CD14-positive monocyte (primary cell): ENCODE measurements at regions not wholly inside any gene's neighbourhood (a gene's known extent, or its start where the extent isn't known, plus 50 kb on each side); places are given as distances from the start of the nearest gene placed in this dataset.

Experiments used
- DNase-seq, 3 donors: peaks; one replicate each; pipeline ENCODE4 v3.0.0-alpha.2; 2011 to 2022
- H2AFZ ChIP-seq: 2 replicates; pipeline ENCODE4 v1.6.0; 2012; ENCODE audit warnings: mild to moderate bottlenecking, low read depth, low read length, inconsistent platforms; ENCODE audit not compliant: insufficient read depth, poor library complexity, severe bottlenecking
- H3K27ac ChIP-seq, 2 donors: 1 replicate in 1 of 2; 2 replicates in 1 of 2; pipeline ENCODE4 v1.5.1; 2012 to 2013; ENCODE audit warnings: low read length in 2 of 2, control low read depth in 1 of 2, inconsistent platforms in 1 of 2, low read depth in 1 of 2, mild to moderate bottlenecking in 1 of 2
- H3K27me3 ChIP-seq, 2 donors: one replicate each; pipeline versions ENCODE4 v1.6.0 to v1.6.1; 2011 to 2013; ENCODE audit warnings: low read length in 2 of 2; ENCODE audit not compliant: control insufficient read depth in 2 of 2, insufficient read depth in 2 of 2
- H3K36me3 ChIP-seq, 2 donors: replicated peaks in 1 of 2; 1 replicate in 1 of 2; 2 replicates in 1 of 2; pipeline versions ENCODE4 v1.5.1 to v1.6.1; 2012 to 2013; ENCODE audit warnings: low read length in 2 of 2, control low read depth in 1 of 2, inconsistent platforms in 1 of 2, mild to moderate bottlenecking in 1 of 2; ENCODE audit not compliant: insufficient read depth in 2 of 2, control insufficient read depth in 1 of 2
- H3K4me1 ChIP-seq, 2 donors: 1 replicate in 1 of 2; 2 replicates in 1 of 2; pipeline versions ENCODE4 v1.5.1 to v1.6.1; 2012 to 2013; ENCODE audit warnings: low read length in 2 of 2, control low read depth in 1 of 2, inconsistent platforms in 1 of 2, mild to moderate bottlenecking in 1 of 2, moderate library complexity in 1 of 2; ENCODE audit not compliant: insufficient read depth in 2 of 2, control insufficient read depth in 1 of 2
- H3K4me2 ChIP-seq: replicated peaks from 2 replicates; pipeline ENCODE3; 2012; ENCODE audit warnings: low read length, moderate library complexity, mild to moderate bottlenecking; ENCODE audit not compliant: poor library complexity, severe bottlenecking; ENCODE audit errors: extremely low read depth
- H3K4me3 ChIP-seq, 3 experiments: fragments of 200-600 bp in 1 of 3; sonication (generic) in 1 of 3; replicated peaks in 1 of 3; 1 replicate in 2 of 3; 2 replicates in 1 of 3; pipeline ENCODE4 v1.5.1; 2011 to 2013; ENCODE audit warnings: low read length in 3 of 3, mild to moderate bottlenecking in 3 of 3, control low read depth in 2 of 3, low read depth in 2 of 3, inconsistent platforms in 1 of 3, moderate library complexity in 1 of 3
- H3K79me2 ChIP-seq: 2 replicates; pipeline ENCODE4 v1.6.0; 2012; ENCODE audit warnings: mild to moderate bottlenecking, control low read depth, inconsistent platforms, low read length, moderate library complexity; ENCODE audit not compliant: insufficient read depth
- H3K9ac ChIP-seq: 2 replicates; pipeline ENCODE4 v1.6.0; 2017; ENCODE audit warnings: low read length, mild to moderate bottlenecking; ENCODE audit not compliant: insufficient read depth, poor library complexity, severe bottlenecking
- H3K9me3 ChIP-seq, 2 donors: replicated peaks in 1 of 2; 1 replicate in 1 of 2; 2 replicates in 1 of 2; pipeline versions ENCODE4 v1.5.1 to v1.6.1; 2012 to 2013; ENCODE audit warnings: low read length in 2 of 2, control low read depth in 1 of 2; ENCODE audit not compliant: control insufficient read depth in 1 of 2, insufficient read depth in 1 of 2
- H4K20me1 ChIP-seq: 2 replicates; pipeline ENCODE4 v1.6.0; 2012; ENCODE audit warnings: mild to moderate bottlenecking, low read length, control low read depth, moderate library complexity; ENCODE audit not compliant: insufficient read depth
- H3K27ac Mint-ChIP-seq, 7 donors: one replicate each; pipeline ENCODE4 v1.8.0; 2020; ENCODE audit warnings: mild to moderate bottlenecking in 7 of 7, mixed read lengths in 7 of 7, moderate library complexity in 6 of 7, inconsistent platforms in 2 of 7
- H3K27me3 Mint-ChIP-seq, 3 donors: one replicate each; pipeline ENCODE4 v1.8.0; 2021 to 2022; ENCODE audit warnings: low read depth in 3 of 3, mild to moderate bottlenecking in 3 of 3, mixed read lengths in 3 of 3, moderate library complexity in 3 of 3, inconsistent platforms in 1 of 3
- H3K36me3 Mint-ChIP-seq, 2 donors: one replicate each; pipeline ENCODE4 v1.8.0; 2020; ENCODE audit warnings: mixed read lengths in 2 of 2, inconsistent platforms in 1 of 2, mild to moderate bottlenecking in 1 of 2
- H3K4me1 Mint-ChIP-seq: one replicate; pipeline ENCODE4 v1.8.0; 2020; ENCODE audit warnings: mild to moderate bottlenecking, mixed read lengths
- H3K4me3 Mint-ChIP-seq, 2 donors: one replicate each; pipeline ENCODE4 v1.8.0; 2020; ENCODE audit warnings: mild to moderate bottlenecking in 2 of 2, mixed read lengths in 2 of 2, moderate library complexity in 1 of 2
- H3K9me3 Mint-ChIP-seq, 7 donors: one replicate each; pipeline ENCODE4 v1.8.0; 2020 to 2022; ENCODE audit warnings: mixed read lengths in 7 of 7, mild to moderate bottlenecking in 6 of 7, moderate library complexity in 6 of 7, inconsistent platforms in 2 of 7
- WGBS: methylation state at CpG from one replicate; pipeline ENCODE4 v1.1.5; 2013; ENCODE audit warnings: missing lambda C conversion rate; ENCODE audit not compliant: insufficient coverage; 5-methylcytosine and 5-hydroxymethylcytosine counted together
- intact Hi-C, 2 donors: fragments of 100-400 bp; cut with micrococcal nuclease; formaldehyde crosslinking; loops; one replicate each; pipeline versions ENCODE4 v1.15.0 to v1.15.1; 2023
- TF ChIP-seq, protein P1 (sequence below): fragments of 200-600 bp; IDR thresholded peaks from one replicate; pipeline ENCODE4 v1.8.0; 2022; ENCODE audit warnings: antibody characterized with exemption, mild to moderate bottlenecking

DNA sequence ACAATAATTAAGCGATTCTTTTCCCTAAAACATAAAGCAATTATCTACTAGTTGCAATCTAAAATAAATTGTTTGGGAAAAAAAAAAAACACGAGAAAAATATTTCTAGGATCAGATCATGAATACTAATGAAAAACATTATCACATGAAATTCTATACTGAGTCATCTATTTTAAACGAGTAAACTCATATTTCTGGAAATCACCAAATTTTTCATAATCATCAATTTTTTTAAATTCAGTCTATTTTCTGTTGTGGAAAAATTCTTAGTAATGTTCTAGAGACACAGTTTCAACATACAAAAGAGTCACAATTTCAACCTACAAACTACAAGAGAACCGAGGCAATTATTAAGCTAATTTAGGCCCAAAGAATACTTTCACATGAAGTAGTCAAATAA lies 245.6 kb upstream of the SOX5 start:
- no CpG with 5 or more reads among the region's 4 CpGs for WGBS
- H4K20me1 ChIP-seq = no peaks in the 10 kb centered on the region
- intact Hi-C loops = no loop called here
- no peak overlapping the region for H3K9ac ChIP-seq
- H3K27ac ChIP-seq = no peak overlapping the region
- Mint-ChIP-seq H3K27me3 (peaks cover 0 to 2% (median 1%) of the 10 kb centered on the region in 3 donors), H3K27ac (no peak overlapping the region), H3K9me3 (peaks cover 0 to 7% (median 3%) of the 10 kb centered on the region in 7 donors), H3K4me1 (no peaks in the 10 kb centered on the region), H3K36me3 (no peaks in the 10 kb centered on the region), H3K4me3 (no peak overlapping the region)
- H3K27me3 ChIP-seq = no peaks in the 10 kb centered on the region
- H3K79me2 ChIP-seq = no peaks in the 10 kb centered on the region
- no peak overlapping the region for H3K4me3 ChIP-seq
- no peak overlapping the region for H3K4me2 ChIP-seq
- H3K9me3 ChIP-seq = no peaks in the 10 kb centered on the region
- no peaks in the 10 kb centered on the region for H3K4me1 ChIP-seq
- no peak overlapping the region for H2AFZ ChIP-seq
- no peak for DNase-seq
- TF ChIP-seq, protein P1, sequence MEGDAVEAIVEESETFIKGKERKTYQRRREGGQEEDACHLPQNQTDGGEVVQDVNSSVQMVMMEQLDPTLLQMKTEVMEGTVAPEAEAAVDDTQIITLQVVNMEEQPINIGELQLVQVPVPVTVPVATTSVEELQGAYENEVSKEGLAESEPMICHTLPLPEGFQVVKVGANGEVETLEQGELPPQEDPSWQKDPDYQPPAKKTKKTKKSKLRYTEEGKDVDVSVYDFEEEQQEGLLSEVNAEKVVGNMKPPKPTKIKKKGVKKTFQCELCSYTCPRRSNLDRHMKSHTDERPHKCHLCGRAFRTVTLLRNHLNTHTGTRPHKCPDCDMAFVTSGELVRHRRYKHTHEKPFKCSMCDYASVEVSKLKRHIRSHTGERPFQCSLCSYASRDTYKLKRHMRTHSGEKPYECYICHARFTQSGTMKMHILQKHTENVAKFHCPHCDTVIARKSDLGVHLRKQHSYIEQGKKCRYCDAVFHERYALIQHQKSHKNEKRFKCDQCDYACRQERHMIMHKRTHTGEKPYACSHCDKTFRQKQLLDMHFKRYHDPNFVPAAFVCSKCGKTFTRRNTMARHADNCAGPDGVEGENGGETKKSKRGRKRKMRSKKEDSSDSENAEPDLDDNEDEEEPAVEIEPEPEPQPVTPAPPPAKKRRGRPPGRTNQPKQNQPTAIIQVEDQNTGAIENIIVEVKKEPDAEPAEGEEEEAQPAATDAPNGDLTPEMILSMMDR = no peak
- H3K36me3 ChIP-seq = no peaks in the 10 kb centered on the region

DNA sequence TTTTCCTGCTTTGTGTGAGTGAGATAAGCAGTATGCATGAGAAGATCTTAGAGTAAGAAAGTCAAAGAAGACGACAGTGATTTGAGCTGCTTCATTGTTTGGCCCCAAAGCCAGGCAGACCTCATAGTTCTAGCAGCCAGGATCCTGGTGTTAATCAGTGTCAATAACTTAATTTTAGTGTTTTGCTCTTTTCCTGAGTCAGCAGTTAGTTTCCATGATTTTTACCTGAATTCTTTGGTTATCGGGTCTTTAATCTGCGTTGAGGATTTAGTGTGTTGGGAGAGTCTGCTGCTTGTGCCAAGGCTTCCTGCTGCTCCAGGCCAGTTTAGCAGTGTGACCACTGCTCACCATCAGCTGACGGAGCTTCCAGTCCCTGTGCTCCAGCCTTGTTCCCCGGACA lies 241.6 kb upstream of the SOX5 start:
- intact Hi-C loops = no loop called here
- Histone ChIP-seq H3K4me2 (no peak overlapping the region), H2AFZ (no peak overlapping the region), H3K9me3 (no peaks in the 10 kb centered on the region), H3K36me3 (no peaks in the 10 kb centered on the region), H3K27ac (no peak overlapping the region), H3K9ac (no peak overlapping the region), H3K4me3 (no peak overlapping the region), H3K4me1 (no peaks in the 10 kb centered on the region), H4K20me1 (no peaks in the 10 kb centered on the region), H3K79me2 (no peaks in the 10 kb centered on the region), H3K27me3 (no peaks in the 10 kb centered on the region)
- DNase-seq = no peak
- Mint-ChIP-seq H3K4me1 (no peaks in the 10 kb centered on the region), H3K4me3 (no peak overlapping the region), H3K27ac (no peak overlapping the region), H3K27me3 (peaks cover 0 to 1% (median 0%) of the 10 kb centered on the region in 3 donors), H3K9me3 (peaks cover 0 to 6% (median 3%) of the 10 kb centered on the region in 7 donors), H3K36me3 (no peaks in the 10 kb centered on the region)
- TF ChIP-seq, protein P1 = no peak
- 87% methylated on average over 5 of the region's 5 CpGs for WGBS
